BE2C (cell line): ENCODE measurements at regions not wholly inside any gene's neighbourhood (a gene's known extent, or its start where the extent isn't known, plus 50 kb on each side); places are given as distances from the start of the nearest gene placed in this dataset.

Source experiments
- DNase-seq: peaks from one replicate; pipeline ENCODE4 v3.0.0-alpha.2; 2020
- H3K27me3 ChIP-seq: fragments of 250-450 bp; sonication (Bioruptor Pico); 2 replicates; pipeline ENCODE4 v1.5.1; 2020; ENCODE audit warnings: mild to moderate bottlenecking
- H3K36me3 ChIP-seq: fragments of 250-450 bp; sonication (Bioruptor Pico); 2 replicates; pipeline ENCODE4 v1.5.1; 2020; ENCODE audit warnings: mild to moderate bottlenecking
- H3K4me1 ChIP-seq: fragments of 250-450 bp; sonication (Bioruptor Pico); 2 replicates; pipeline ENCODE4 v1.5.1; 2020
- H3K4me3 ChIP-seq: 2 replicates; pipeline ENCODE4 v1.5.1; 2011; ENCODE audit warnings: low read depth, low read length
- H3K9me3 ChIP-seq: fragments of 250-450 bp; sonication (Bioruptor Pico); 2 replicates; pipeline ENCODE4 v1.5.1; 2020
- CTCF ChIP-seq: IDR thresholded peaks from 2 replicates; pipeline ENCODE4 v1.5.1; 2012; ENCODE audit warnings: mild to moderate bottlenecking, low read depth, low read length

GRCh38 chr18:24731158-24731557, 270.7 kb downstream of the HRH4 start:
- H3K4me1 ChIP-seq, result no peaks in the 10 kb centered on the region
- no peak for DNase-seq
- TF ChIP-seq CTCF, result no peak
- H3K9me3 ChIP-seq, result no peaks in the 10 kb centered on the region
- no peaks in the 10 kb centered on the region for H3K27me3 ChIP-seq
- H3K4me3 ChIP-seq, result no peak overlapping the region
- no peaks in the 10 kb centered on the region for H3K36me3 ChIP-seq

GRCh38 chr18:24731981-24732380, 271.5 kb downstream of the HRH4 start:
- H3K27me3 ChIP-seq, result no peaks in the 10 kb centered on the region
- H3K9me3 ChIP-seq, result no peaks in the 10 kb centered on the region
- no peak overlapping the region for H3K4me3 ChIP-seq
- no peaks in the 10 kb centered on the region for H3K4me1 ChIP-seq
- TF ChIP-seq CTCF, result no peak
- no peaks in the 10 kb centered on the region for H3K36me3 ChIP-seq
- DNase-seq, result no peak

- no peak for DNase-seq
- Histone ChIP-seq H3K4me3 (no peak overlapping the region), H3K27me3 (no peaks in the 10 kb centered on the region), H3K9me3 (no peaks in the 10 kb centered on the region), H3K4me1 (no peaks in the 10 kb centered on the region), H3K36me3 (no peaks in the 10 kb centered on the region)
- 0 out of 2 replicates have a peak, but pooled peaks have one; percentile 13 for TF ChIP-seq CTCF
These were observed 273.6 kb downstream of the HRH4 start for GRCh38 chr18:24734058-24734457.

GRCh38 chr18:24735624-24736231, 275.3 kb downstream of the HRH4 start:
- no peaks in the 10 kb centered on the region for H3K9me3 ChIP-seq
- H3K4me3 ChIP-seq, result no peak overlapping the region
- H3K27me3 ChIP-seq, result no peaks in the 10 kb centered on the region
- no peaks in the 10 kb centered on the region for H3K36me3 ChIP-seq
- TF ChIP-seq CTCF, result no peak
- DNase-seq, result no peak
- no peaks in the 10 kb centered on the region for H3K4me1 ChIP-seq

GRCh38 chr18:24736662-24737330, 276.4 kb downstream of the HRH4 start:
- no peak for DNase-seq
- no peak for TF ChIP-seq CTCF
- no peaks in the 10 kb centered on the region for H3K9me3 ChIP-seq
- H3K36me3 ChIP-seq, result no peaks in the 10 kb centered on the region
- no peaks in the 10 kb centered on the region for H3K27me3 ChIP-seq
- no peaks in the 10 kb centered on the region for H3K4me1 ChIP-seq
- H3K4me3 ChIP-seq, result no peak overlapping the region

- Histone ChIP-seq H3K4me3 (no peak overlapping the region), H3K36me3 (no peaks in the 10 kb centered on the region), H3K9me3 (no peaks in the 10 kb centered on the region), H3K4me1 (no peaks in the 10 kb centered on the region), H3K27me3 (no peaks in the 10 kb centered on the region)
- TF ChIP-seq CTCF, result no peak
- no peak for DNase-seq
These were observed 280.4 kb downstream of the HRH4 start for GRCh38 chr18:24740829-24741228.
